ENCODE measurements at regions not wholly inside any gene's neighbourhood (a gene's known extent, or its start where the extent isn't known, plus 50 kb on each side); places are given as distances from the start of the nearest gene placed in this dataset.

DNA sequence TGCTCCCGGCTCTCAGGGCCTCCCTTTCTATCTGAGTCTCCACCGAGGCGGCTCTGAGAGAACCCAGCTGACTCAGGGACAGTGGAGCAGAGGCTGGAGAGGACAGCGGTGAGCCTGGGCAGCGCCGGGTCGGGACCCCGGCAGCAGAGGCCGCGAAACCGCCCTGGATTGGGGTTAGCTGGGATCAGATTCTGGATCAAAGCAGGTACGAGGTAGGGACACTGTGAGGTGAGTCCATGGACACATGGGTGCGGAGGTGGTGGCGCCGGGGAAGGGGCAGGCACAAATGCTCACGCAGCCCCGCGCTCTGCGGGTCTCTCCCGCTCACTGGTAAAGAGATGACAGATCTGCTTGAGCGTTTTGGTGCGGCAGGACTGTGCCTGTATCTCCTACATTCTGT, 146.4 kb upstream of the GGTLC1 start:
- DNase-seq (ENCODE audit: low read depth): no peak
- no peak overlapping the region for H3K4me3 ChIP-seq (ENCODE audit: low read depth, low read length)
- TF ChIP-seq, protein P1, sequence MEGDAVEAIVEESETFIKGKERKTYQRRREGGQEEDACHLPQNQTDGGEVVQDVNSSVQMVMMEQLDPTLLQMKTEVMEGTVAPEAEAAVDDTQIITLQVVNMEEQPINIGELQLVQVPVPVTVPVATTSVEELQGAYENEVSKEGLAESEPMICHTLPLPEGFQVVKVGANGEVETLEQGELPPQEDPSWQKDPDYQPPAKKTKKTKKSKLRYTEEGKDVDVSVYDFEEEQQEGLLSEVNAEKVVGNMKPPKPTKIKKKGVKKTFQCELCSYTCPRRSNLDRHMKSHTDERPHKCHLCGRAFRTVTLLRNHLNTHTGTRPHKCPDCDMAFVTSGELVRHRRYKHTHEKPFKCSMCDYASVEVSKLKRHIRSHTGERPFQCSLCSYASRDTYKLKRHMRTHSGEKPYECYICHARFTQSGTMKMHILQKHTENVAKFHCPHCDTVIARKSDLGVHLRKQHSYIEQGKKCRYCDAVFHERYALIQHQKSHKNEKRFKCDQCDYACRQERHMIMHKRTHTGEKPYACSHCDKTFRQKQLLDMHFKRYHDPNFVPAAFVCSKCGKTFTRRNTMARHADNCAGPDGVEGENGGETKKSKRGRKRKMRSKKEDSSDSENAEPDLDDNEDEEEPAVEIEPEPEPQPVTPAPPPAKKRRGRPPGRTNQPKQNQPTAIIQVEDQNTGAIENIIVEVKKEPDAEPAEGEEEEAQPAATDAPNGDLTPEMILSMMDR (IDR thresholded peaks at IDR 0.05; ENCODE audit: low read depth, low read length, missing control alignments): no peak

DNA sequence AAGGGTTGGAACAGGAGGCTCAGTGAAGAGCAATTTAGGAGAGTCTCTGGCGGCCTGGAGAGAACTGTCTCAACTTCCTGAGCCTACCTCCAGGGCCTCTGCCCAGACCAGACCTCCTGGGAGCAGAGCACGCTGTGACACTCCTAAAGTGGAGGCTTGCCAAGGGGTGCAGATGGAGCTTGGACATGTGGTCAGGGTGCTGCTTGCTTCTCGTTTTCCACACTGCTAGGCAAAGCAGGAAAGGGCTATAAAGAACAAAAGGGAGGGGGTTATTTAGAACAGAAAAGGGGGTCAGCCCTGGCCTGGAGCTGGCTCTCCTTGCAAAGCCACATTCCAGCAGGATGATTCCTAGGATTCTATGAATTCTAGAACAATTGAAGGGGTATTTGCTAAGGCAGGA, 145.7 kb upstream of the GGTLC1 start:
- no peak for DNase-seq (ENCODE audit: low read depth)
- TF ChIP-seq, protein P1 (IDR thresholded peaks at IDR 0.05; ENCODE audit: low read depth, low read length, missing control alignments): no peak
- no peak overlapping the region for H3K4me3 ChIP-seq (ENCODE audit: low read depth, low read length)

DNA sequence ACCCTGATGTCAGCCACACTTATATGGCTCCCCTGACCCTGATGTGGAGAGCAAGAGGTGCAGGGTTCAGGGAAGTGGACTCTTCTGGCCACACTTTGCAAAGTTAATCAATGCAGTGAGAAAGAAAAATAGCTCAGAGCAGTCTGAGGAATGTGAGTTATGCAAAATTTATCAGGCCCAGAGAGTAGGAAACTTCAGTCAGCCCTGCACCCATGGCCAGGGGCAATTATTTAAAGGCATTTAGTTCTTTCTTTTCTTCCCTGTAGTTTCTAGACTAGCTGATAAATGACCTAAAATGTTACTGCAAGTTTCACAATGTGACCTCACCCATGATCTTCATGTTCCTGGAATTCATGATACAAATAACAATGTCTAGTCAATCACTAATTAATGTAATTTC, 143.7 kb upstream of the GGTLC1 start:
- DNase-seq (ENCODE audit: low read depth): no peak
- H3K4me3 ChIP-seq (ENCODE audit: low read depth, low read length): no peak overlapping the region

DNA sequence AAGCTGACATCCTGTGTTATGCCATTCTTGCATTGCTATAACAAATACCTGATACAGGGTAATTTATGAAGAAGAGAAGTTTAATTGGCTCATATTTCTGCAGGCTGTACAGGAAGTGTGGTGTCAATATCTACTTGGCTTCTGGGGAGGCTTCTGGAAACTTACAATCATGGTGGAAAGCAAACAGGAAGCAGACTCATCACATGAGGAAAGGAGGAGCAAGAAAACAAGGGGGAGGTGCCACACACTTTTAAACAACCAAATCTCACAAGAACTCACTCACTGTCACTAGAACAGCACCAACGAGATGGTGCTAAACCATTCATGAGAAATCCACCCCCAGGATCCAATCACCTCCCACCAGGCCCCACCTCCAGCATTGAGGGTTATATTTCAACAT, 143.1 kb upstream of the GGTLC1 start:
- TF ChIP-seq, protein P1 (IDR thresholded peaks at IDR 0.05; ENCODE audit: low read depth, low read length, missing control alignments): no peak
- no peak for DNase-seq (ENCODE audit: low read depth)
- no peak overlapping the region for H3K4me3 ChIP-seq (ENCODE audit: low read depth, low read length)

More for the DNA sequence above, 143.7 kb upstream of the GGTLC1 start:
- TF ChIP-seq, protein P1 (IDR thresholded peaks at IDR 0.05; ENCODE audit: low read depth, low read length, missing control alignments): no peak

DNA sequence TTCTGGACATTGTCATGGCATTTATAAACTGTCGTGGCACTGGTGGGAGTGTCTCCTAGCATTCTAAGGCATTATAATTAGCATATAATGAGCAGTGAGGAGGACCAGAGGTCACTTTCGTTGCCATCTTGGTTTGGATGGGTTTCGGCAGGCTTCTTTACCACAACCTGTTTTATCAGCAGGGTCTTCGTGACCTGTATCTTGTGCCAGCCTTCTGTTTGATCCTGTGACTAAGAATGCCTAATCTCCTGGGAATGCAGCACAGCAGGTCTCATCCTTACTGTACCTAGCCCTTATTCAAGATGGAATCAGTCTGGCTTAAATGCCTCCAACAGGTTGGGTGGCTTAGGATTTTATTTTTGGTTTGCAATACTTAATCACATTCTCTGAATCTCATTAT, 142.7 kb upstream of the GGTLC1 start:
- no peak overlapping the region for H3K4me3 ChIP-seq (ENCODE audit: low read depth, low read length)
- TF ChIP-seq, protein P1 (IDR thresholded peaks at IDR 0.05; ENCODE audit: low read depth, low read length, missing control alignments): no peak
- no peak for DNase-seq (ENCODE audit: low read depth)

DNA sequence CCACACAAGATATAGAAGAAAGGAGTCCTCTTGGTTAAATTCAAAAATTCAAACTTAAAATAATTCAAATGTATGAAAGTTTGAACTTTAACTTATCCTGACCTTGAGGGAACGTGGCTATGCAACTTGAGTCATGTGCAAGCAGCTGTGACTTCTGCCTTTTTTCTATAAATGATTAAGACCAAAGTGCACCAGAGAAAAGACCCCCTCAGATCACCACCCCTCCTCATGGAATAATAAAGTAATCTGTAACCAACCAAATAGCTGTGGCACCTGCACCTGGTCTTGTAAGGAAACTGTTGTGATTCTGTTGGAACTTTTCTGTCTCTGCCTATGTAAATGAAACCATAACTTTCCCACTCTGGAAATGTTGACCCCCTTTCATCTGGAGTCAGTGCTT, 141.1 kb upstream of the GGTLC1 start:
- no peak overlapping the region for H3K4me3 ChIP-seq (ENCODE audit: low read depth, low read length)
- no peak for DNase-seq (ENCODE audit: low read depth)
- TF ChIP-seq, protein P1 (IDR thresholded peaks at IDR 0.05; ENCODE audit: low read depth, low read length, missing control alignments): no peak

DNA sequence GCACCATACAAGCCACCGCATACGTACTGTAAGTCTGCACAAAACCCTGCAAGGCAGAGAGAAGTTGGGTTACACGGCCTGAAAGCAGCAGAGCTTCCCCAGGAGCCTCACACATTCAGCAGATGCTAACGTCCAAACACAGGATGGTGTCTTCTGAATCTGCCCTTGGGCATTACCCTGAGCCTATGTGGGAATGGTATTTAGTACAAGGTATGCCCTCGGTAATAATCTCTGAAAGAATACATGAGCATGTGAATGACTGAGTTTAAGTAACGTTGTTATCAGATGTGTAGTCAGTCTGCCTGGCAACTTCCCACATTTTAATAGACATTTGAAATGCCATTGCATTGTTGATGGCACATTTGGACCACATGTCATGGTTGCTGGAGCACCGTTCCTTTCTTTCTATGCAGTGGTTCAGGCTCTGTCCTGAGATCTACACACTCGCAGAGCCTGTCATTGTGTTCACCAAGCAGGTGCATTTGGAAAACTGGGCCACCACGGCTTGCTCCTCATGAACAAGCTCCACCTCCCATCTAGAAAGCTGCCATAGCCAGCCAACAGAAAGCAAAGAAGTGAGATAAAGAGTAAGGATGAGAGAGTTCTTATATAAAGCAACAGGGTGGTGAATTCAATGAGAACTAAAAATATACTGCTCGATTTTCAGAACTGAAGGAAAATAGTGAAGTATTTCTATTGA, 136.5 kb upstream of the GGTLC1 start:
- TF ChIP-seq, protein P1 (IDR thresholded peaks at IDR 0.05; ENCODE audit: low read depth, low read length, missing control alignments): no peak
- no peak for DNase-seq (ENCODE audit: low read depth)
- H3K4me3 ChIP-seq (ENCODE audit: low read depth, low read length): no peak overlapping the region

Measured in GM12864 (cell line).